Neural cell (in vitro differentiated cells): ENCODE measurements at regions not wholly inside any gene's neighbourhood (a gene's known extent, or its start where the extent isn't known, plus 50 kb on each side); places are given as distances from the start of the nearest gene placed in this dataset.

Experiments used
- H2AFZ ChIP-seq: fragments of 200-600, 300-800 bp; sonication (generic), shearing (Covaris generic); 2 replicates; pipeline ENCODE4 v1.6.0; 2014; ENCODE audit warnings: low read depth, mild to moderate bottlenecking, antibody characterized with exemption, low read length, moderate library complexity
- H3F3A ChIP-seq: fragments of 200-600 bp; shearing (Covaris generic); 2 replicates; pipeline ENCODE4 v1.6.1; 2016; ENCODE audit warnings: mild to moderate bottlenecking, moderate library complexity, mixed read lengths, antibody characterized with exemption, low read length; ENCODE audit not compliant: insufficient read depth, poor library complexity, severe bottlenecking
- H3K27ac ChIP-seq: fragments of 200-600, 300-800 bp; sonication (generic), shearing (Covaris generic); 2 replicates; pipeline ENCODE4 v1.5.1; 2014; ENCODE audit warnings: mild to moderate bottlenecking, low read length, moderate library complexity
- H3K27me3 ChIP-seq: fragments of 300-800, 200-600 bp; sonication (generic), shearing (Covaris generic); 2 replicates; pipeline ENCODE4 v1.6.0; 2014; ENCODE audit warnings: mild to moderate bottlenecking, low read depth, low read length, moderate library complexity; ENCODE audit not compliant: insufficient read depth
- H3K36me3 ChIP-seq: fragments of 300-800, 200-600 bp; sonication (generic), shearing (Covaris generic); 2 replicates; pipeline ENCODE4 v1.5.1; 2014; ENCODE audit warnings: mild to moderate bottlenecking, antibody characterized with exemption, low read length, moderate library complexity; ENCODE audit not compliant: insufficient read depth
- H3K4me2 ChIP-seq: fragments of 300-800, 200-600 bp; sonication (generic), shearing (Covaris generic); 2 replicates; pipeline ENCODE4 v1.6.0; 2014; ENCODE audit warnings: mild to moderate bottlenecking, low read length
- H3K4me3 ChIP-seq: fragments of 300-800, 200-600 bp; sonication (generic), shearing (Covaris generic); 2 replicates; pipeline ENCODE4 v1.5.1; 2014; ENCODE audit warnings: mild to moderate bottlenecking, low read length, moderate library complexity
- H3K79me2 ChIP-seq: fragments of 200-600 bp; shearing (Covaris generic); replicated peaks from 2 replicates; pipeline ENCODE4 v1.6.0; 2014; ENCODE audit warnings: mild to moderate bottlenecking, low read length, moderate library complexity; ENCODE audit not compliant: insufficient read depth
- H3K9ac ChIP-seq: fragments of 300-800, 200-600 bp; sonication (generic), shearing (Covaris generic); 2 replicates; pipeline ENCODE4 v1.6.1; 2016; ENCODE audit warnings: mild to moderate bottlenecking, low read length, mixed read lengths
- H3K9me2 ChIP-seq: fragments of 200-600 bp; shearing (Covaris generic); 2 replicates; pipeline ENCODE4 v1.6.1; 2016; ENCODE audit warnings: mild to moderate bottlenecking, low read length, mixed read lengths; ENCODE audit not compliant: insufficient read depth
- H3K9me3 ChIP-seq: fragments of 200-600, 300-800 bp; sonication (generic), shearing (Covaris generic); 2 replicates; pipeline ENCODE4 v1.6.1; 2016; ENCODE audit warnings: mild to moderate bottlenecking, mixed run types, low read length, moderate library complexity, mixed read lengths
- H4K20me1 ChIP-seq: fragments of 200-600 bp; shearing (Covaris generic); 2 replicates; pipeline ENCODE4 v1.6.1; 2016; ENCODE audit warnings: mild to moderate bottlenecking, mixed run types; ENCODE audit not compliant: insufficient read depth
- CTCF ChIP-seq: fragments of 450-650 bp; IDR thresholded peaks from 2 replicates; pipeline ENCODE4 v1.5.1; 2014; ENCODE audit warnings: antibody characterized with exemption, mild to moderate bottlenecking, moderate library complexity; ENCODE audit not compliant: poor library complexity, severe bottlenecking
- EP300 ChIP-seq: fragments of 450-650 bp; conservative IDR thresholded peaks from 2 replicates; pipeline ENCODE4 v1.6.1; 2014; ENCODE audit warnings: antibody characterized with exemption, mild to moderate bottlenecking, moderate library complexity; ENCODE audit not compliant: poor library complexity, severe bottlenecking
- EZH2 ChIP-seq: fragments of 200-600, 300-800 bp; shearing (Covaris generic), sonication (generic); IDR thresholded peaks from 2 replicates; pipeline ENCODE4 v1.6.1; 2014; ENCODE audit warnings: antibody characterized with exemption, low read length, borderline replicate concordance, mild to moderate bottlenecking; ENCODE audit not compliant: insufficient read depth, poor library complexity, severe bottlenecking
- MXI1 ChIP-seq: fragments of 450-650 bp; conservative IDR thresholded peaks from 2 replicates; pipeline ENCODE4 v1.6.1; 2014; ENCODE audit warnings: antibody characterized with exemption, mild to moderate bottlenecking; ENCODE audit not compliant: poor library complexity, severe bottlenecking
- POLR2AphosphoS5 ChIP-seq: IDR thresholded peaks from 2 replicates; pipeline ENCODE4 v1.6.1; 2012
- RAD21 ChIP-seq: fragments of 450-650 bp; conservative IDR thresholded peaks from 2 replicates; pipeline ENCODE4 v1.6.1; 2014; ENCODE audit warnings: antibody characterized with exemption, mild to moderate bottlenecking, moderate library complexity
- REST ChIP-seq: IDR thresholded peaks from 2 replicates; pipeline ENCODE4 v1.6.1; 2012; ENCODE audit warnings: borderline replicate concordance
- SMC3 ChIP-seq: fragments of 450-650 bp; conservative IDR thresholded peaks from 2 replicates; pipeline ENCODE4 v1.6.1; 2014; ENCODE audit warnings: antibody characterized with exemption, mild to moderate bottlenecking, moderate library complexity; ENCODE audit not compliant: poor library complexity
- TAF1 ChIP-seq: IDR thresholded peaks from 2 replicates; pipeline ENCODE4 v1.6.1; 2012; ENCODE audit warnings: low read depth

- Histone ChIP-seq H3K4me3 (no peak overlapping the region), H3K79me2 (no peaks in the 10 kb centered on the region), H3K9me3 (no peaks in the 10 kb centered on the region), H3K27ac (no peak overlapping the region), H3K9me2 (no peaks in the 10 kb centered on the region), H3K4me2 (no peak overlapping the region), H3K27me3 (no peaks in the 10 kb centered on the region), H4K20me1 (no peaks in the 10 kb centered on the region), H3F3A (no peaks in the 10 kb centered on the region), H3K9ac (no peak overlapping the region), H2AFZ (no peak overlapping the region), H3K36me3 (no peaks in the 10 kb centered on the region)
- TF ChIP-seq REST (no peak), EZH2 (no peak), CTCF (no peak), SMC3 (no peak), RAD21 (no peak), MXI1 (no peak), POLR2AphosphoS5 (no peak), EP300 (no peak), TAF1 (no peak)
Observed at GRCh38 chr12:65623507-65623906, 200.8 kb upstream of the HMGA2 start.

- no peaks in the 10 kb centered on the region for H3K9me3 ChIP-seq
- H3K36me3 ChIP-seq, result no peaks in the 10 kb centered on the region
- no peak overlapping the region for H3K4me2 ChIP-seq
- no peaks in the 10 kb centered on the region for H3K9me2 ChIP-seq
- no peak overlapping the region for H3K9ac ChIP-seq
- no peak for TF ChIP-seq RAD21
- no peak for TF ChIP-seq EZH2
- TF ChIP-seq SMC3, result no peak
- no peaks in the 10 kb centered on the region for H4K20me1 ChIP-seq
- H3K79me2 ChIP-seq, result no peaks in the 10 kb centered on the region
- no peaks in the 10 kb centered on the region for H3F3A ChIP-seq
- no peak overlapping the region for H3K27ac ChIP-seq
- H3K4me3 ChIP-seq, result no peak overlapping the region
- H3K27me3 ChIP-seq, result no peaks in the 10 kb centered on the region
- no peak overlapping the region for H2AFZ ChIP-seq
Observed at GRCh38 chr12:65624554-65625086, 199.7 kb upstream of the HMGA2 start.

GRCh38 chr12:65628061-65628460 lies 196.2 kb upstream of the HMGA2 start:
- Histone ChIP-seq H3K9me2 (no peaks in the 10 kb centered on the region), H3K9ac (no peak overlapping the region), H4K20me1 (no peaks in the 10 kb centered on the region), H3K27ac (no peak overlapping the region), H2AFZ (no peak overlapping the region), H3F3A (no peaks in the 10 kb centered on the region), H3K79me2 (no peaks in the 10 kb centered on the region), H3K4me3 (no peak overlapping the region), H3K36me3 (no peaks in the 10 kb centered on the region), H3K4me2 (no peak overlapping the region), H3K27me3 (no peaks in the 10 kb centered on the region), H3K9me3 (no peaks in the 10 kb centered on the region)
- TF ChIP-seq MXI1 (no peak), EP300 (no peak), TAF1 (no peak), POLR2AphosphoS5 (no peak), REST (no peak), CTCF (no peak), RAD21 (no peak), SMC3 (no peak), EZH2 (no peak)
